Upper lobe of right lung (tissue), 1 donor: ENCODE measurements at regions not wholly inside any gene's neighbourhood (a gene's known extent, or its start where the extent isn't known, plus 50 kb on each side); places are given as distances from the start of the nearest gene placed in this dataset.
"Not testable (repeated sequence)": the region's sequence is repeated elsewhere in the genome, so short reads cannot be mapped to it uniquely, and the experiment has no call there.

Experiments
- ATAC-seq: fragments of 200-7000 bp; cut with Tn5 transposase; one replicate; pipeline ENCODE4 v1.9.1; 2020; ENCODE audit warnings: mild to moderate bottlenecking, moderate library complexity
- DNase-seq: peaks from one replicate; pipeline ENCODE4 v3.0.0-alpha.2; 2020
- H3K27ac ChIP-seq: fragments of 200-600 bp; one replicate; pipeline ENCODE4 v1.8.0; 2022
- H3K27me3 ChIP-seq: fragments of 200-600 bp; one replicate; pipeline ENCODE4 v1.8.0; 2022; ENCODE audit warnings: mild to moderate bottlenecking
- H3K36me3 ChIP-seq: fragments of 200-600 bp; one replicate; pipeline ENCODE4 v1.8.0; 2022
- H3K4me1 ChIP-seq: fragments of 200-600 bp; one replicate; pipeline ENCODE4 v1.8.0; 2022
- H3K4me3 ChIP-seq: fragments of 200-600 bp; one replicate; pipeline ENCODE4 v1.8.0; 2022; ENCODE audit warnings: mild to moderate bottlenecking
- H3K9me3 ChIP-seq: fragments of 200-600 bp; one replicate; pipeline ENCODE4 v1.8.0; 2022
- CTCF ChIP-seq: fragments of 200-600 bp; IDR thresholded peaks from one replicate; pipeline ENCODE4 v1.8.0; 2022; ENCODE audit warnings: antibody characterized with exemption
- intact Hi-C: fragments of 100-400 bp; cut with DNase I; formaldehyde crosslinking; loops from one replicate; pipeline ENCODE4 v1.11.0; 2022
- donor health status: DM: no; HTN: yes; CAD: no; lungs with severe emphysema.

GRCh38 chr11:25613865-25614264 is 718.1 kb upstream of the ANO3 start:
- intact Hi-C loops: no loop called here
- Histone ChIP-seq H3K27ac (no peak overlapping the region), H3K27me3 (no peaks in the 10 kb centered on the region), H3K4me1 (no peaks in the 10 kb centered on the region), H3K36me3 (no peaks in the 10 kb centered on the region), H3K9me3 (no peaks in the 10 kb centered on the region), H3K4me3 (no peak overlapping the region)
- no peak for ATAC-seq
- TF ChIP-seq CTCF: no peak
- no peak for DNase-seq

- DNase-seq: no peak
- no peak for ATAC-seq
- intact Hi-C loops: no loop called here
Observed at GRCh38 chr11:25615069-25615468, 716.9 kb upstream of the ANO3 start.

GRCh38 chr11:25615841-25616240 is 716.1 kb upstream of the ANO3 start:
- Histone ChIP-seq H3K4me1 (no peaks in the 10 kb centered on the region), H3K9me3 (no peaks in the 10 kb centered on the region), H3K36me3 (no peaks in the 10 kb centered on the region), H3K27me3 (no peaks in the 10 kb centered on the region), H3K4me3 (no peak overlapping the region), H3K27ac (no peak overlapping the region)
- DNase-seq (no peak), ATAC-seq (no peak)
- TF ChIP-seq CTCF: no peak
- intact Hi-C loops: no loop called here

More at GRCh38 chr11:25615069-25615468, 716.9 kb upstream of the ANO3 start:
- no peaks in the 10 kb centered on the region for H3K27me3 ChIP-seq
- no peak overlapping the region for H3K4me3 ChIP-seq
- no peaks in the 10 kb centered on the region for H3K4me1 ChIP-seq
- no peak overlapping the region for H3K27ac ChIP-seq
- H3K36me3 ChIP-seq: no peaks in the 10 kb centered on the region
- no peak for TF ChIP-seq CTCF
- no peaks in the 10 kb centered on the region for H3K9me3 ChIP-seq

GRCh38 chr11:25625094-25625493 is 706.8 kb upstream of the ANO3 start:
- H3K27me3 ChIP-seq: no peaks in the 10 kb centered on the region
- H3K27ac ChIP-seq: no peak overlapping the region
- no peaks in the 10 kb centered on the region for H3K36me3 ChIP-seq
- H3K4me1 ChIP-seq: no peaks in the 10 kb centered on the region
- no peak overlapping the region for H3K4me3 ChIP-seq
- no peaks in the 10 kb centered on the region for H3K9me3 ChIP-seq
- DNase-seq (no peak), ATAC-seq (no peak)
- intact Hi-C loops: no loop called here
- no peak for TF ChIP-seq CTCF

- Histone ChIP-seq H3K27ac (no peak overlapping the region), H3K4me3 (no peak overlapping the region), H3K9me3 (no peaks in the 10 kb centered on the region), H3K36me3 (no peaks in the 10 kb centered on the region), H3K4me1 (no peaks in the 10 kb centered on the region), H3K27me3 (no peaks in the 10 kb centered on the region)
- DNase-seq (no peak), ATAC-seq (no peak)
- intact Hi-C loops: no loop called here
- no peak for TF ChIP-seq CTCF
Observed at GRCh38 chr11:25628030-25628429, 703.9 kb upstream of the ANO3 start.

GRCh38 chr11:25633230-25633629 is 698.7 kb upstream of the ANO3 start:
- no peaks in the 10 kb centered on the region for H3K36me3 ChIP-seq
- intact Hi-C loops: no loop called here
- no peak for ATAC-seq

GRCh38 chr11:25649220-25649619 is 682.7 kb upstream of the ANO3 start:
- H3K4me3 ChIP-seq, ATAC-seq, H3K36me3 ChIP-seq, H3K27ac ChIP-seq, H3K4me1 ChIP-seq, H3K9me3 ChIP-seq, H3K27me3 ChIP-seq, intact Hi-C loops, DNase-seq: not testable (repeated sequence)

More at GRCh38 chr11:25633230-25633629, 698.7 kb upstream of the ANO3 start:
- Histone ChIP-seq H3K27ac (no peak overlapping the region), H3K4me3 (no peak overlapping the region), H3K9me3 (no peaks in the 10 kb centered on the region), H3K4me1 (no peaks in the 10 kb centered on the region), H3K27me3 (no peaks in the 10 kb centered on the region)
- no peak for TF ChIP-seq CTCF
- DNase-seq: no peak
